HFFc6 (cell line): ENCODE measurements at regions not wholly inside any gene's neighbourhood (a gene's known extent, or its start where the extent isn't known, plus 50 kb on each side); places are given as distances from the start of the nearest gene placed in this dataset.

Experiments used
- DNase-seq: peaks from one replicate; pipeline ENCODE4 v3.0.0-alpha.2; 2018
- H3K27ac Mint-ChIP-seq: 2 replicates; pipeline ENCODE4 v1.8.0; 2020; ENCODE audit warnings: mild to moderate bottlenecking, mixed read lengths
- H3K27me3 Mint-ChIP-seq: 2 replicates; pipeline ENCODE4 v1.8.0; 2021; ENCODE audit warnings: mild to moderate bottlenecking, moderate library complexity, mixed read lengths; ENCODE audit not compliant: insufficient read depth
- H3K36me3 Mint-ChIP-seq: 2 replicates; pipeline ENCODE4 v1.8.0; 2021; ENCODE audit warnings: low read depth, mixed read lengths
- H3K4me1 Mint-ChIP-seq: 2 replicates; pipeline ENCODE4 v1.8.0; 2020; ENCODE audit warnings: low read depth, mixed read lengths
- H3K4me3 Mint-ChIP-seq: 2 replicates; pipeline ENCODE4 v1.8.0; 2020; ENCODE audit warnings: mild to moderate bottlenecking, moderate library complexity, mixed read lengths
- H3K9me3 Mint-ChIP-seq: 2 replicates; pipeline ENCODE4 v1.8.0; 2020; ENCODE audit warnings: mild to moderate bottlenecking, mixed read lengths
- CTCF ChIP-seq: fragments of 200-600 bp; sonication (generic); IDR thresholded peaks from 2 replicates; pipeline ENCODE4 v1.5.0; 2021; ENCODE audit warnings: antibody characterized with exemption, mild to moderate bottlenecking

- no peak for TF ChIP-seq CTCF
- no peak for DNase-seq
- Mint-ChIP-seq H3K4me3 (no peak overlapping the region), H3K27me3 (peaks cover 2% of the 10 kb centered on the region), H3K27ac (no peak overlapping the region), H3K9me3 (no peaks in the 10 kb centered on the region; the same call in 1 of the 2 replicates), H3K4me1 (no peaks in the 10 kb centered on the region), H3K36me3 (no peaks in the 10 kb centered on the region)
Measured at GRCh38 chr13:97520061-97520460, 86.1 kb downstream of the RAP2A start.

GRCh38 chr13:97520866-97521265 lies 86.9 kb downstream of the RAP2A start:
- no peak overlapping the region for H3K27ac Mint-ChIP-seq
- H3K27me3 Mint-ChIP-seq = peaks cover 2% of the 10 kb centered on the region
- no peak for DNase-seq
- H3K4me1 Mint-ChIP-seq = no peaks in the 10 kb centered on the region
- TF ChIP-seq CTCF = no peak
- H3K36me3 Mint-ChIP-seq = no peaks in the 10 kb centered on the region
- no peak overlapping the region for H3K4me3 Mint-ChIP-seq
- H3K9me3 Mint-ChIP-seq = no peaks in the 10 kb centered on the region; the same call in 1 of the 2 replicates

- H3K4me3 Mint-ChIP-seq = no peak overlapping the region
- no peaks in the 10 kb centered on the region for H3K27me3 Mint-ChIP-seq
- TF ChIP-seq CTCF = no peak
- no peaks in the 10 kb centered on the region; the same call in 1 of the 2 replicates for H3K9me3 Mint-ChIP-seq
- H3K4me1 Mint-ChIP-seq = no peaks in the 10 kb centered on the region
- no peaks in the 10 kb centered on the region for H3K36me3 Mint-ChIP-seq
- H3K27ac Mint-ChIP-seq = no peak overlapping the region
- DNase-seq = no peak
Measured at GRCh38 chr13:97521726-97522125, 87.8 kb downstream of the RAP2A start.

- DNase-seq = no peak
- Mint-ChIP-seq H3K27ac (no peak overlapping the region), H3K36me3 (no peaks in the 10 kb centered on the region), H3K27me3 (no peaks in the 10 kb centered on the region), H3K4me1 (no peaks in the 10 kb centered on the region), H3K9me3 (no peaks in the 10 kb centered on the region; the same call in 1 of the 2 replicates), H3K4me3 (no peak overlapping the region)
- no peak for TF ChIP-seq CTCF
Measured at GRCh38 chr13:97522243-97522642, 88.3 kb downstream of the RAP2A start.

- DNase-seq = no peak
- no peak overlapping the region for H3K4me3 Mint-ChIP-seq
- H3K27me3 Mint-ChIP-seq = no peaks in the 10 kb centered on the region
- H3K4me1 Mint-ChIP-seq = no peaks in the 10 kb centered on the region
- H3K9me3 Mint-ChIP-seq = no peaks in the 10 kb centered on the region; the same call in 1 of the 2 replicates
- no peaks in the 10 kb centered on the region for H3K36me3 Mint-ChIP-seq
- no peak overlapping the region for H3K27ac Mint-ChIP-seq
- TF ChIP-seq CTCF = no peak
Measured at GRCh38 chr13:97526556-97526955, 92.6 kb downstream of the RAP2A start.

GRCh38 chr13:97528518-97528917 lies 94.5 kb downstream of the RAP2A start:
- Mint-ChIP-seq H3K9me3 (no peaks in the 10 kb centered on the region), H3K27ac (no peak overlapping the region), H3K36me3 (no peaks in the 10 kb centered on the region), H3K27me3 (no peaks in the 10 kb centered on the region), H3K4me3 (no peak overlapping the region), H3K4me1 (no peaks in the 10 kb centered on the region)
- DNase-seq = no peak
- no peak for TF ChIP-seq CTCF
